ENCODE measurements at regions not wholly inside any gene's neighbourhood (a gene's known extent, or its start where the extent isn't known, plus 50 kb on each side); places are given as distances from the start of the nearest gene placed in this dataset.

DNA sequence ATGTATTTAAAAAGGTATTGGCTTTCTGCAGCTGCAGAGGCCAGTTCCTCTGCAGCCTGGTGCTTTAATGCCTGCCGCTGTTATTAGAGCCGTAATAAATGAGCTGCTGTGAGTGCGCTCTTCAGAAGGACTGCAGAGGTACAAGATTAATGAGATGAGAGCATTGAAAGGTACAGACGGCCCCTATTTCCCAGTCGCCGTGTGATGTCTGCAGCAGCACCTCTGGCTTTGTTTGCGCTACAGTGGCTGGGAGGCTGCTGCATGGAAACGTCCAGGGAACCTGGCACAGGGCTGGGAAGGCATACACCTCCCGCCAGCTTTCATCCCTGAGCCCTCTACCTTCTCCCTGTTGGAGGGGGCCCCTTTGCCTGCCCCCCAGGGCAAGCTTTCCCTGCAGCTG is 383.8 kb upstream of the ZMIZ1 start:
- Histone ChIP-seq H3K27ac (no peak overlapping the region), H3K4me3 (no peak overlapping the region), H3K9ac (ENCODE audit: insufficient read length) (no peak overlapping the region), H3K36me3 (ENCODE audit: insufficient read depth, low read length) (no peaks in the 10 kb centered on the region), H3K9me3 (ENCODE audit: low read depth, low read length) (no peaks in the 10 kb centered on the region)
- TF ChIP-seq EZH2 (IDR thresholded peaks at IDR 0.05): no peak
- TF ChIP-seq POLR2AphosphoS5 (IDR thresholded peaks at IDR 0.05; ENCODE audit: borderline replicate concordance, low read depth, low read length): no peak
- TF ChIP-seq FOXP2 (optimal IDR thresholded peaks at IDR 0.05; ENCODE audit: control extremely low read depth, extremely low read length, insufficient read depth): no peak
- DNase-seq (ENCODE audit: low read depth, low spot score): no peak

DNA sequence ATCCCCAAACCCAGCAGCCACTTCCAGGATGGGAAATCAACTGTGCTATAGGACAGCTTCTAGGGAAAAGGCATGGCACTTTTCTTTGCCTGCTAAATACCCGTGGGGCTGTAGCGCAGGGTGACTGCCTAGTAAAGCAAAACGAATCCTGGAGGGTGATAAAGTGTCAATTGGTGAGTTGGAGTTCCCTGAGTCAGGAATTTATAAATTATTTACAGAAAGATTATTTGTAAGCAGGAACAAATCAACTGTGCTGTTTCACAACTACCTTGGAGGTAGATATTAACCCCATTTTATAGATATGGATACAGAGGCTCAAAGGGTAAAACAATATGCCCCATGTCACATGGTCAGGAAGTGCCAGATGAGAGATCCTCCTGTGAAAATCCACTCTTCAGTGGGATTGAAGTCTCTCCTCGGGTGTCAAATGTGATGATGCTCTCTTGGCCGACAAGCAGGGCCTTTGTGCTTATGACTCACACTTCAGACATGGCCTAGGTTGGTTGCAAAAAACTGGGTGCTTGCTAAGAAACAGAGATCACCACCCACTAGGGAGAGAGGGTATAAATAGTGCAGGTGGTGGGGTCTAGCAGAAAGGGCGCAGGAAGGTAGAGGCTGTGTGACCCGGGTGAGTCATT is 383.2 kb upstream of the ZMIZ1 start:
- no peak for DNase-seq (ENCODE audit: low read depth, low spot score)
- Histone ChIP-seq H3K9me3 (ENCODE audit: low read depth, low read length) (no peaks in the 10 kb centered on the region), H3K36me3 (ENCODE audit: insufficient read depth, low read length) (no peaks in the 10 kb centered on the region)

DNA sequence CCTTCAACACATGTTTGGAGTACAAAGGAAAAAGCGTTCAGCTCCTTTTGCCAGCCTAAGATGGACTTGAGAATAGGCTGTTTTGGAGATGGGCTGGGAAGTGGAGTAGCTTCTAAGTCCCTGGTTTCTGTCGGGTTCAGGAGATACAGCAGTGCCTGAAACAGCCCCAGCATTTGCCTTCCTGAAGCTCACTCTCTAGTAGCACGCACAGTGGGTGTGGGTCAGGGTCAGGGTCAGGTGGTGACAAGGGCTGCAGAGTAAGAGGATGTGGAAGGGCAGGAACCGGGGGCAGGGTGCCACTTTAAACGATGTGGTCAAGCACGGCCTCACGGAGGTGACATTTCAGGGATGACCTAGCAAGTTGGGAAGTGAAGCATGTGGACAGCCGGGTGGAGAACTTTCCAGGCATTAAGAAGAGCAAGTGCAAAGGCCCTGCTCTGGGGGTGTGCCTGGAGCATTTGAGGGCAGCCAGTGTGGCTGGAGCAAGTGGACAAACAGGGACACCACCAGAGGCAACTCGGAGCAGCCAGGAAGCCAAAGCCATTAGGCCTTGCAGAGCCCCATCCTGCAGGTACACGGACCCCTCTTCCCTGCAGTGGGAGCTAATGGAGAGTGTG is 382.2 kb upstream of the ZMIZ1 start:
- DNase-seq (ENCODE audit: low read depth, low spot score): no peak
- TF ChIP-seq POLR2AphosphoS5 (IDR thresholded peaks at IDR 0.05; ENCODE audit: borderline replicate concordance, low read depth, low read length) (no peak), FOXP2 (optimal IDR thresholded peaks at IDR 0.05; ENCODE audit: control extremely low read depth, extremely low read length, insufficient read depth) (no peak), EZH2 (IDR thresholded peaks at IDR 0.05) (no peak)
- Histone ChIP-seq H3K9ac (ENCODE audit: insufficient read length) (no peak overlapping the region), H3K36me3 (ENCODE audit: insufficient read depth, low read length) (no peaks in the 10 kb centered on the region), H3K9me3 (ENCODE audit: low read depth, low read length) (no peaks in the 10 kb centered on the region), H3K27ac (no peak overlapping the region), H3K4me3 (no peak overlapping the region)

More for the DNA sequence above, 383.2 kb upstream of the ZMIZ1 start:
- Histone ChIP-seq H3K27ac (no peak overlapping the region), H3K9ac (ENCODE audit: insufficient read length) (no peak overlapping the region), H3K4me3 (no peak overlapping the region)
- TF ChIP-seq FOXP2 (optimal IDR thresholded peaks at IDR 0.05; ENCODE audit: control extremely low read depth, extremely low read length, insufficient read depth) (no peak), POLR2AphosphoS5 (IDR thresholded peaks at IDR 0.05; ENCODE audit: borderline replicate concordance, low read depth, low read length) (no peak), EZH2 (IDR thresholded peaks at IDR 0.05) (no peak)

DNA sequence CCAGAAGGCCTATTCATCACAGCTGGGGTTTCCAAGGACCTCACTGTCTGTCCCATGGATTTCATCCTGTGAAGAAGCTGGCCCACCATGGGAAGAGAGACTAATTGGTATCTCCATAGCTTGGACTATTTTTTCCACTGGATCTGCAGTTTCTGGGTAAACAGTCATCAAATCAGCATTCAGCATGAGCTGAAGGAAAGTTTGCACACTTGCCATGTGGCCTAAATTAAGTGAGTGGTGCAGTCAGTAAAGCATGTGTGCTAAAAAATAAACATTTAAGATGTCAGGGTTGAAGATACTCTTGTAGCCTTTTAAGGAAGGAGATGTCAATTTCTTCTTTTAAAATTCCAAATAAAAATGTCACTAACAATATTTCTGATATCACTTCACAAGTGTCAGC is 381.1 kb upstream of the ZMIZ1 start:
- Histone ChIP-seq H3K4me3 (no peak overlapping the region), H3K36me3 (ENCODE audit: insufficient read depth, low read length) (no peaks in the 10 kb centered on the region), H3K9ac (ENCODE audit: insufficient read length) (no peak overlapping the region), H3K9me3 (ENCODE audit: low read depth, low read length) (no peaks in the 10 kb centered on the region), H3K27ac (no peak overlapping the region)
- no peak for TF ChIP-seq FOXP2 (optimal IDR thresholded peaks at IDR 0.05; ENCODE audit: control extremely low read depth, extremely low read length, insufficient read depth)
- TF ChIP-seq EZH2 (IDR thresholded peaks at IDR 0.05): no peak
- TF ChIP-seq POLR2AphosphoS5 (IDR thresholded peaks at IDR 0.05; ENCODE audit: borderline replicate concordance, low read depth, low read length): no peak
- DNase-seq (ENCODE audit: low read depth, low spot score): no peak

DNA sequence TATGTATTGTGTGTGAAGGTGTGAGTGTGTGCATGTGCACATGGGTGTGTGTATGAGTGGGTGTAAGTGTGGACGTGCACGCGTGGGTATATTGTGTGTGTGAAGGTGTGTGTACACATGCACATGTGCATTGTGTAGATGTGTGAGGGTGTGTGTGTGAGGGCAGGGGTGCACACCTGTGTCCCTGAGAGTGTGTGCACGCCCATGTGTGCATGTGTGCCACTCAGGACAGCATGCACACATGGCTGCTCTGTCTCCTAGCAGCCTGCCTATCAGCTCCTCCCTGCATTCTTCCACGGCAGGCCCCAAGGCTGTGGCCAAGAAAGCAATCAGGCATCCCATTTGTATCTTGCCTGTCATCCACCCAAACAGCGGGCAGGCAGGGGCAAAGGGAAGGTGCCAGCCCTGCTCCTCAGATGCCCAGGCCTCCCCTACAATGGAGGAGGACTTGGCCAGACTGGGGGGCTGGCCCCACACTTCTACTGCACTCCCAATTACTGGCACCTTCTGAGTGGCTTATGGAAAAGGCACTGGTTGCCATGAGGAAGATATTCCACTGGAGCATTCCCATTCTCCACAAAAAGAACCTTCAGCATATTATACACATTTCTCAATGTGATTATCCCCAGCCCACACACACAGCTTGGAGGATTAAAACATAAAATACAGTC is 380.4 kb upstream of the ZMIZ1 start:
- Histone ChIP-seq H3K27ac (no peak overlapping the region), H3K36me3 (ENCODE audit: insufficient read depth, low read length) (no peaks in the 10 kb centered on the region), H3K4me3 (no peak overlapping the region), H3K9ac (ENCODE audit: insufficient read length) (no peak overlapping the region), H3K9me3 (ENCODE audit: low read depth, low read length) (no peaks in the 10 kb centered on the region)
- no peak for DNase-seq (ENCODE audit: low read depth, low spot score)
- no peak for TF ChIP-seq POLR2AphosphoS5 (IDR thresholded peaks at IDR 0.05; ENCODE audit: borderline replicate concordance, low read depth, low read length)
- TF ChIP-seq EZH2 (IDR thresholded peaks at IDR 0.05): no peak
- no peak for TF ChIP-seq FOXP2 (optimal IDR thresholded peaks at IDR 0.05; ENCODE audit: control extremely low read depth, extremely low read length, insufficient read depth)

DNA sequence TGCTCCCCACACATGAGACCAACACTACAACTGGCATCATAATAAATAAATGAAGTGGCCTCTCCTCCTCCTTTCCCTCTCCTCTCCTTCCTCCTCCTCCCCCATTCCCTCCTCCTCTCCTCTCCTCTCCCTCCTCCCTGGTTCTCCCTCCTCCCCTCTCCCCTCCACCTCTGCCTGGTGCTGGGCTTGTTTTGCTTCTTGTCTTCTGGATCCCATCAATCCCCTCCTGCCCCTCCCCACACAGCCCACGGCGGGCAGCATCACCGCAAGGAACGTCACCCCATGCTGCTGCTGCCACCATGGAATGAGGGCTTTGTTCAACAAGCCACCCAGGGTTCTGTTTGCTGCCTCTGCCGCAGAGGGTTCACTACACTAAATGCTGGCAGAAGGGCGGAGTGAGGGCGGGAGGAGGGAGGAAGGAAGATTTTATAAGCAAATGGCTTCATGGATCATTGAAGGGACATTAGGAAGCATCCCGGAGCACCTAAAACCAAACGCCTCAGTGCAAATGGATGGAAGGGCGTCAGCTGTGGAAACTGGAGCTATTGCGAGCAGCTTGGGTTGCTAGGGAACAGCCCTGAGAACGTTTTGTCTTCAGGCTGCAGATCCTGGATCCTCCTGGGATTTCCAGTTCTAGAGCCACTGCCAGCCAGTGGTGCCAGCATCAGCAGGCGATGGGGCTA is 379.7 kb upstream of the ZMIZ1 start:
- TF ChIP-seq EZH2 (IDR thresholded peaks at IDR 0.05) (no peak), POLR2AphosphoS5 (IDR thresholded peaks at IDR 0.05; ENCODE audit: borderline replicate concordance, low read depth, low read length) (no peak), FOXP2 (optimal IDR thresholded peaks at IDR 0.05; ENCODE audit: control extremely low read depth, extremely low read length, insufficient read depth) (no peak)
- Histone ChIP-seq H3K4me3 (no peak overlapping the region), H3K9ac (ENCODE audit: insufficient read length) (no peak overlapping the region), H3K9me3 (ENCODE audit: low read depth, low read length) (no peaks in the 10 kb centered on the region), H3K27ac (no peak overlapping the region), H3K36me3 (ENCODE audit: insufficient read depth, low read length) (no peaks in the 10 kb centered on the region)
- DNase-seq (ENCODE audit: low read depth, low spot score): no peak

DNA sequence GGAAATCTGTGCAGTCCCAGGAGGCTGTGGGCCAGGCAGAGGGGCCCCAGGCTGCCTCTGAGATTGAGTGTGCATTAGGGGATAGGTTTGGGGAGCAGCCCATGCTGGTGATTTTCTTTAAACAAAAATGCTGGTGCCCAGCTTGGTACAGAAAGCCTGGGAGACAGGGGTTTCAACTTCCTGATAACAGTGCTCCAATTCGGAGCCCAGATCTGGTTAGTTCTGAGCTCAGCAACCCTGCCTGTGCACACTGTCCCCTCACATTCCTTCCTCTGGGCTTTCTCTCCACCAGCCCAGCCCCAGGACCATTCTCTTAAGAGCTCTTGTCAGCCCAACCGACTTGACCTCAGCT is 379.2 kb upstream of the ZMIZ1 start:
- Histone ChIP-seq H3K9me3 (ENCODE audit: low read depth, low read length) (no peaks in the 10 kb centered on the region), H3K27ac (no peak overlapping the region), H3K9ac (ENCODE audit: insufficient read length) (no peak overlapping the region), H3K36me3 (ENCODE audit: insufficient read depth, low read length) (no peaks in the 10 kb centered on the region), H3K4me3 (no peak overlapping the region)
- DNase-seq (ENCODE audit: low read depth, low spot score): no peak
- no peak for TF ChIP-seq POLR2AphosphoS5 (IDR thresholded peaks at IDR 0.05; ENCODE audit: borderline replicate concordance, low read depth, low read length)

DNA sequence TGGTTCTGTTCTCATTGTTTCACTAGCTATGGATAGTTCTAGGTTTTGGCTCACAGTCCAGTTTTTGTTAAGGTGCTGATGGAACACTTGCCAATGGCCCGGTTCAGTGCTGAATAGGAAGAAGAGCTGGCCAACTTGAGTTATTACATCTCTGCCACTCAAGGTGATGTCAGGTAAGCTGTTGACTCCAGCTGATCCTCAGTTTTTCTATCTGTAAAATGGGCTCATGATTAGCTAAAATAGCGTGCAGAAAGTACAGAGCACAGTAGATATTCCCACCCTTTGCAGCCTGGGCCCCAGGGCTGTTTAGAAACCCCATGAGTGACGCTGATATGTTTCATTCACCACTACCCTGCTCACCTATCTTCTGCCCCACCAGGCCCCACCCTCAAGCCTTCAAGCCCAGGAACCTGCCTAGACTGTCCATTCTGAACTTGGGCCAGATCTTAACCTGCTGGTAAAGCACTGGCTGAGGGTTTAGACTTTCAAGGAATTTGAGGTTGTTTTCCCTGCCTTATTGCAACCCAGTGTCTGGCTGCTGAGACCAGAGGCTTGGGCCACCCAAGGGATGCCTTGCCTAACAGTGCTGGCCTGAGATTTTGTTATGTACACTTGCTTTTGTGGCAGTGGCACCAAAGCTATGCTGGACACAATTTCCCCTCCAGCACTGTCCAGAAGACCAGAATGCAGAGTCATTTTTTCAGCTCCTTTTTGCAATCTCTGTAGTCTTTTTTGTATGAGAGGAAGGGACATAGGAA is 378.2 kb upstream of the ZMIZ1 start:
- H3K27ac ChIP-seq: no peak overlapping the region
- no peak overlapping the region for H3K9ac ChIP-seq (ENCODE audit: insufficient read length)
- H3K4me3 ChIP-seq: no peak overlapping the region
- TF ChIP-seq POLR2AphosphoS5 (IDR thresholded peaks at IDR 0.05; ENCODE audit: borderline replicate concordance, low read depth, low read length) (no peak), EZH2 (IDR thresholded peaks at IDR 0.05) (no peak), FOXP2 (optimal IDR thresholded peaks at IDR 0.05; ENCODE audit: control extremely low read depth, extremely low read length, insufficient read depth) (no peak)
- DNase-seq (ENCODE audit: low read depth, low spot score): no peak
- H3K36me3 ChIP-seq (ENCODE audit: insufficient read depth, low read length): no peaks in the 10 kb centered on the region
- no peaks in the 10 kb centered on the region for H3K9me3 ChIP-seq (ENCODE audit: low read depth, low read length)

Measured in SK-N-MC (cell line).